Endothelial cell (in vitro differentiated cells): ENCODE measurements at regions not wholly inside any gene's neighbourhood (a gene's known extent, or its start where the extent isn't known, plus 50 kb on each side); places are given as distances from the start of the nearest gene placed in this dataset.

Source experiments
- DNase-seq: peaks from one replicate; pipeline ENCODE4 v3.0.0; 2021; ENCODE audit warnings: low spot score
- H3K27ac Mint-ChIP-seq: one replicate; pipeline ENCODE4 v1.8.0; 2021; ENCODE audit warnings: mixed read lengths, inconsistent platforms; ENCODE audit not compliant: unreplicated experiment
- H3K27me3 Mint-ChIP-seq: one replicate; pipeline ENCODE4 v1.8.0; 2021; ENCODE audit warnings: mild to moderate bottlenecking, moderate library complexity, mixed read lengths, inconsistent platforms; ENCODE audit not compliant: unreplicated experiment
- H3K36me3 Mint-ChIP-seq: one replicate; pipeline ENCODE4 v1.8.0; 2021; ENCODE audit warnings: mild to moderate bottlenecking, low read depth, mixed read lengths, inconsistent platforms; ENCODE audit not compliant: unreplicated experiment
- H3K4me1 Mint-ChIP-seq: one replicate; pipeline ENCODE4 v1.8.0; 2021; ENCODE audit warnings: mild to moderate bottlenecking, mixed read lengths, inconsistent platforms; ENCODE audit not compliant: unreplicated experiment
- H3K4me3 Mint-ChIP-seq: one replicate; pipeline ENCODE4 v1.8.0; 2021; ENCODE audit warnings: mild to moderate bottlenecking, mixed read lengths, inconsistent platforms; ENCODE audit not compliant: unreplicated experiment
- H3K9me3 Mint-ChIP-seq: one replicate; pipeline ENCODE4 v1.8.0; 2021; ENCODE audit warnings: mixed read lengths, inconsistent platforms; ENCODE audit not compliant: unreplicated experiment
- TF ChIP-seq, protein P1 (sequence below): fragments of 200-600 bp; sonication (generic); IDR thresholded peaks from one replicate; pipeline ENCODE4 v1.5.0; 2021; ENCODE audit warnings: antibody characterized with exemption; ENCODE audit not compliant: unreplicated experiment

DNA sequence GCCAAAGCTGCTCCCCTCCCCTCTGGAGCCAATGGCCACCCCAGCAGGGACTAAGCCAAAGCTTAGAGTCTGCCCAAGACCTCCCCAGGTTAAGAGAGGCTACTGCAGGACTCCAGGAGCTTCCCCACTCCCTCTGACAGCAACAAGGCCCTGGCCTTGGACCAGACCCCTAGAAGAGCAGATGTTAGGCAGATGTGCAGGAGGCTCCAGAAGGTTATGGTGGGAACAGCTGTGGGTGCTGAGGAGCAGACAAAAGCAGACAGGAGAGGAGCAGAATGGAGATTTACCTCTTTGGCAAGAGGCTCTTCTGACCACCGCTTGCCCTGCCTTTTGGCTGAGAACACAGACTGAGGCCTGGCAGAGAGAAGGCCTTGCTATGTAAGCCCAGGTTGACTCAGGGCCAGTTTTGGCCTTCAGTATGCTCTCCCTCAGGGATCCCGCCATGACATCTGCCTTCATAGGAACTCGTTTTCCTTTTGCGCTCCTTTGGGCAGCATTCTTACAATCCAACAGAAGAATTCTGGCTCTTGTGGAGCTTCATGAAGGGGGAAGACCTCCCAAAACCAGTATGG is 113.0 kb downstream of the RBFOX3 start:
- DNase-seq, result no peak
- TF ChIP-seq, protein P1, sequence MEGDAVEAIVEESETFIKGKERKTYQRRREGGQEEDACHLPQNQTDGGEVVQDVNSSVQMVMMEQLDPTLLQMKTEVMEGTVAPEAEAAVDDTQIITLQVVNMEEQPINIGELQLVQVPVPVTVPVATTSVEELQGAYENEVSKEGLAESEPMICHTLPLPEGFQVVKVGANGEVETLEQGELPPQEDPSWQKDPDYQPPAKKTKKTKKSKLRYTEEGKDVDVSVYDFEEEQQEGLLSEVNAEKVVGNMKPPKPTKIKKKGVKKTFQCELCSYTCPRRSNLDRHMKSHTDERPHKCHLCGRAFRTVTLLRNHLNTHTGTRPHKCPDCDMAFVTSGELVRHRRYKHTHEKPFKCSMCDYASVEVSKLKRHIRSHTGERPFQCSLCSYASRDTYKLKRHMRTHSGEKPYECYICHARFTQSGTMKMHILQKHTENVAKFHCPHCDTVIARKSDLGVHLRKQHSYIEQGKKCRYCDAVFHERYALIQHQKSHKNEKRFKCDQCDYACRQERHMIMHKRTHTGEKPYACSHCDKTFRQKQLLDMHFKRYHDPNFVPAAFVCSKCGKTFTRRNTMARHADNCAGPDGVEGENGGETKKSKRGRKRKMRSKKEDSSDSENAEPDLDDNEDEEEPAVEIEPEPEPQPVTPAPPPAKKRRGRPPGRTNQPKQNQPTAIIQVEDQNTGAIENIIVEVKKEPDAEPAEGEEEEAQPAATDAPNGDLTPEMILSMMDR, result no peak
- no peak overlapping the region for H3K4me3 Mint-ChIP-seq
- no peaks in the 10 kb centered on the region for H3K9me3 Mint-ChIP-seq
- H3K4me1 Mint-ChIP-seq, result peaks cover 18% of the 10 kb centered on the region
- peaks cover 8% of the 10 kb centered on the region for H3K27me3 Mint-ChIP-seq
- no peak overlapping the region for H3K27ac Mint-ChIP-seq
- no peaks in the 10 kb centered on the region for H3K36me3 Mint-ChIP-seq

DNA sequence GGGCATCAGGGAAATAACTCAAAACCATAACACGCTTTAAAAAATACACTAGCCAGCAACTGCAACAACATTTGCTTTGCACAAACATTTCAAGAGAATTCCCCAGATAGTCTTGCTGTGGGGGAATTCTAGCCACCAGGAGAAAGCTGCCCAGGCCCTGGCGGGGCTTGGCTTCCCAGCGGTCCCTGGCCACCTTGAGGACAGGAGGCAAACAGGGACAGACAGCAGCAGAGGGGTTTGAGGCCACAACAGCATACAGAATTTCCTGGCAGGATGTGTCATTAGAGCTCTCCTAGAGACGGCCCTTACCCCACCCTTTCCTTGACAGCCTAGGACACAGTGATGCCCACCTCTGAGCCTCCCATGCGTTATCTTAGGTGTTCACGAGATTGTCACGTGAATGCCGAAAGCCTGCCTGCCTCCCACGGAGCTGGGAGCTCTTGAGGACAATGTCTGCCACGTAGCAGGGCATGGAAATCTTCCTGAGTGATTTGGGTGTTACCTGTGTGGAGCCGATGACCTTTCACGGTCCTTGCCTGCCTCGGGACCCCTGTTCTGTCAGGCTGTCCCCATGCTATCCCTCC is 114.3 kb downstream of the RBFOX3 start:
- TF ChIP-seq, protein P1, result no peak
- peaks cover 16% of the 10 kb centered on the region for H3K4me1 Mint-ChIP-seq
- peaks cover 6% of the 10 kb centered on the region for H3K27me3 Mint-ChIP-seq
- no peak overlapping the region for H3K27ac Mint-ChIP-seq
- H3K4me3 Mint-ChIP-seq, result no peak overlapping the region
- no peaks in the 10 kb centered on the region for H3K9me3 Mint-ChIP-seq
- no peak for DNase-seq
- H3K36me3 Mint-ChIP-seq, result peaks cover 4% of the 10 kb centered on the region

- no peak for DNase-seq
- H3K27ac Mint-ChIP-seq, result no peak overlapping the region
- TF ChIP-seq, protein P1, result no peak
- H3K4me3 Mint-ChIP-seq, result no peak overlapping the region
- peaks cover 11% of the 10 kb centered on the region for H3K4me1 Mint-ChIP-seq
- peaks cover 4% of the 10 kb centered on the region for H3K36me3 Mint-ChIP-seq
- H3K9me3 Mint-ChIP-seq, result no peaks in the 10 kb centered on the region
- peaks cover 6% of the 10 kb centered on the region for H3K27me3 Mint-ChIP-seq
These were observed 115.2 kb downstream of the RBFOX3 start for GRCh38 chr17:79495665-79496064.

DNA sequence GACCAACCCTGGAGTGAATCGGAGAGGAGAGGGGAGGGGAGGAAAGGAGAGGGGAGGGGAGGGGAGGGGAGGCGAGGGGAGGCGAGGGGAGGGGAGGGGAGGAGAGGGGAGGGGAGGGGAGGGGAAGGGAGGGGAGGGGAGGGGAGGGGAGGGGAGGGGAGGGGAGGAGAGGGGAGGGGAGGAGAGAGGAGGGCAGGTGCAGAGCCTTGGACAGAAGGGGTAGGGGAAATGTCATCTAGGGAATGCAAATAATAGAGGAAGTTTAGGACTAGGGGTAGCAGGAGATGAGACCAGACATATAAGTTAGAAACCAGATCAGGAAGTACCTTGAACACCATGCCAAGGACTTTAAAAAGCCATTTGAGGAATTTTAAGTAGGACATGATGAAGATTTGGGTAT is 119.8 kb downstream of the RBFOX3 start:
- Mint-ChIP-seq H3K36me3 (peaks cover 4% of the 10 kb centered on the region), H3K4me1 (no peaks in the 10 kb centered on the region), H3K9me3 (no peaks in the 10 kb centered on the region), H3K27ac (no peak overlapping the region), H3K4me3 (no peak overlapping the region), H3K27me3 (peaks cover 9% of the 10 kb centered on the region)
- TF ChIP-seq, protein P1, result no peak
- no peak for DNase-seq

DNA sequence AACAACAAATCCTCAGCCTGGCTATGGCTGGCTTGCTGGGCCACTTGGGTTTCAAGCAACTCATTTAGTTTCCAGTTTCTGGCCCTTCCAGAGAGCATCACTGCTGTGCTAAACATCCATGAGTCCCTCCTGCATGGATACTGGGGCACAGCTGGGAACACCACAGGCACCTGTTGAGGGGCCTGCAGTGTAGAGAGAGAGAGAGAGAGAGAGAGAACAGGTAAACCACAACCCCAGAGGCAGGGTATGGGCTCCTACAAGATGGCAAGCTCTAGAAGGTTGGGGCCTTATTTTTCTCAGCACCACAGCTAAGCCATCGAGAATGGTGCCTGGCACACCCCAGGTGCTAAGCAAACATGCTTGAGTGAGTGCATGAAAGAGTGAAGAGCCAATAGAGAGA is 120.3 kb downstream of the RBFOX3 start:
- DNase-seq, result no peak
- TF ChIP-seq, protein P1, result no peak
- Mint-ChIP-seq H3K4me1 (no peaks in the 10 kb centered on the region), H3K9me3 (no peaks in the 10 kb centered on the region), H3K27ac (no peak overlapping the region), H3K27me3 (peaks cover 9% of the 10 kb centered on the region), H3K36me3 (peaks cover 4% of the 10 kb centered on the region), H3K4me3 (no peak overlapping the region)
